Heart left ventricle (tissue), 16 donors: ENCODE measurements at regions not wholly inside any gene's neighbourhood (a gene's known extent, or its start where the extent isn't known, plus 50 kb on each side); places are given as distances from the start of the nearest gene placed in this dataset.

ENCODE experiments used
- ATAC-seq, 4 donors: fragments of 200-7000 bp; cut with Tn5 transposase; one replicate each; pipeline ENCODE4 v1.9.1; 2020 to 2022; ENCODE audit warnings: moderate library complexity in 4 of 4, mild to moderate bottlenecking in 3 of 4, moderate number of reproducible peaks in 1 of 4
- DNase-seq, 5 donors: peaks; one replicate each; pipeline ENCODE4 v3.0.0-alpha.2; 2020
- H3K27ac ChIP-seq, 12 donors: fragments of 200-600 bp; sonication (generic) in 4 of 12; one replicate each; pipeline versions ENCODE4 v1.5.0 to v1.8.0; 2016 to 2022; ENCODE audit warnings: mild to moderate bottlenecking in 2 of 12
- H3K27me3 ChIP-seq, 9 donors: fragments of 200-600 bp; sonication (generic) in 2 of 9; one replicate each; pipeline versions ENCODE4 v1.5.1 to v1.8.0; 2016 to 2022; ENCODE audit warnings: mild to moderate bottlenecking in 3 of 9
- H3K36me3 ChIP-seq, 9 donors: fragments of 200-600 bp; sonication (generic) in 2 of 9; one replicate each; pipeline versions ENCODE4 v1.5.0 to v1.8.0; 2018 to 2022; ENCODE audit warnings: mild to moderate bottlenecking in 2 of 9
- H3K4me1 ChIP-seq, 12 donors: fragments of 200-600 bp; sonication (generic) in 4 of 12; one replicate each; pipeline versions ENCODE4 v1.5.0 to v1.8.0; 2016 to 2022; ENCODE audit warnings: mild to moderate bottlenecking in 3 of 12
- H3K4me3 ChIP-seq, 12 donors: fragments of 200-600 bp; sonication (generic) in 4 of 12; one replicate each; pipeline versions ENCODE4 v1.5.0 to v1.8.0; 2017 to 2022; ENCODE audit warnings: mild to moderate bottlenecking in 9 of 12, moderate library complexity in 4 of 12
- H3K9me3 ChIP-seq, 12 donors: fragments of 200-600 bp; sonication (generic) in 4 of 12; one replicate each; pipeline versions ENCODE4 v1.5.0 to v1.8.0; 2016 to 2022; ENCODE audit warnings: mild to moderate bottlenecking in 1 of 12
- CTCF ChIP-seq, 12 donors: fragments of 200-600 bp; sonication (generic) in 4 of 12; IDR thresholded peaks; one replicate each; pipeline versions ENCODE4 v1.5.0 to v1.8.0; 2018 to 2022; ENCODE audit warnings: antibody characterized with exemption in 12 of 12, mild to moderate bottlenecking in 5 of 12
- POLR2A ChIP-seq, 2 donors: fragments of 450-650 bp; IDR thresholded peaks; one replicate each; pipeline ENCODE4 v1.6.1; 2017; ENCODE audit warnings: antibody characterized with exemption in 2 of 2, mild to moderate bottlenecking in 2 of 2, moderate library complexity in 2 of 2
- WGBS, 4 donors: extraction: QIAGEN DNeasy Blood & Tissue Kit in 2 of 4; methylation state at CpG; one replicate each; pipeline versions ENCODE4 v1.1.5 to v1.1.7; 2013 to 2018; 5-methylcytosine and 5-hydroxymethylcytosine counted together
- intact Hi-C, 10 donors: fragments of 100-400 bp; cut with DNase I; formaldehyde crosslinking; loops; one replicate each; pipeline versions ENCODE4 v1.11.1 to v1.14.2; 2022
- donor health status: ischemic (EF 13 %, LVEDD 7.1; RV severe dilation, severe dysfunction).
- donor health status: healthy with polysubstance abuse.
- donor health status: DM: no; HTN: yes; CAD: no.
- donor health status: DM: no; HTN: no; CAD: no.
- donor health status: ischemic (EF 25% LVEDD 6.9; RV normal size, moderate dysfunction).
- donor health status: ischemic (EF 25% LVEDD 5.7; RV mildly dilated, moderate dysfunction).
- donor health status: healthy.
- donor health status: DM: yes; HTN: yes; CAD: no.
- donor health status: ischemic (EF 35%, LVEDD 5.7; RV mildly dilated, moderate dysfunction).
- donor health status: nonischemic (EF 11% LVEDD 7.7; RV severe dilation, severe dysfunction).
- donor health status: DM: yes; HTN: yes; CAD: no.
- donor health status: PGD.
- donor health status: ischemic (EF 29% LVEDD 5.4; RV normal size, mild dysfunction).
- donor health status: nonischemic (EF 23%, LVEDD 6.1; RV moderate dilation, normal function).

- WGBS, 4 donors = 66 to 78% (median 74%) methylated on average over 2 of the region's 2 CpGs
- no peak for ATAC-seq
Observed at GRCh38 chr5:18380729-18381362, 746.6 kb downstream of the TAF11L14 start.

GRCh38 chr5:18393565-18394442 lies 759.5 kb downstream of the TAF11L14 start:
- peak; percentile 31 to 72 (median 55) for TF ChIP-seq CTCF (IDR thresholded peaks at IDR 0.05)
- TF ChIP-seq POLR2A (IDR thresholded peaks at IDR 0.05) = no peak
- intact Hi-C loops = loop anchor here in 2 of 10 donors (10.0 kb wide), 1 partner anchor 301 kb away; no protein-coding TSS in a partner anchor
- WGBS, 4 donors = 33 to 50% (median 48%) methylated on average over 12 to 17 of the region's 17 CpGs
- DNase-seq (peak in 1 of 5 donors; percentile 8), ATAC-seq (peak in 1 of 4 donors; percentile 51)
- Histone ChIP-seq H3K27ac (no peak overlapping the region), H3K27me3 (peaks cover 0 to 7% (median 0%) of the 10 kb centered on the region in 9 donors), H3K4me1 (no peaks in the 10 kb centered on the region), H3K9me3 (no peaks in the 10 kb centered on the region), H3K4me3 (no peak overlapping the region), H3K36me3 (no peaks in the 10 kb centered on the region)

More at GRCh38 chr5:18380729-18381362, 746.6 kb downstream of the TAF11L14 start:
- DNase-seq = no peak
- H3K27me3 ChIP-seq = no peaks in the 10 kb centered on the region
- H3K4me1 ChIP-seq = no peaks in the 10 kb centered on the region
- intact Hi-C loops = no loop called here
- H3K27ac ChIP-seq = no peak overlapping the region
- no peak overlapping the region for H3K4me3 ChIP-seq
- no peaks in the 10 kb centered on the region for H3K9me3 ChIP-seq
- H3K36me3 ChIP-seq = no peaks in the 10 kb centered on the region
- no peak for TF ChIP-seq CTCF (IDR thresholded peaks at IDR 0.05)
- no peak for TF ChIP-seq POLR2A (IDR thresholded peaks at IDR 0.05)

- Histone ChIP-seq H3K27ac (no peak overlapping the region), H3K27me3 (peaks cover 0 to 7% (median 0%) of the 10 kb centered on the region in 9 donors), H3K4me3 (no peak overlapping the region), H3K4me1 (no peaks in the 10 kb centered on the region), H3K9me3 (no peaks in the 10 kb centered on the region), H3K36me3 (no peaks in the 10 kb centered on the region)
- DNase-seq (no peak), ATAC-seq (no peak)
- WGBS, 4 donors = 19 to 25% (median 23%) methylated on average over 4 of the region's 4 CpGs
- intact Hi-C loops = loop anchor here in 2 of 10 donors (10.0 kb wide), 1 partner anchor 300 kb away; no protein-coding TSS in a partner anchor
- no peak for TF ChIP-seq CTCF (IDR thresholded peaks at IDR 0.05)
- TF ChIP-seq POLR2A (IDR thresholded peaks at IDR 0.05) = no peak
Observed at GRCh38 chr5:18394443-18394804, 760.2 kb downstream of the TAF11L14 start.
